Activated CD4-positive, alpha-beta memory T cell treated with anti-CD3 and anti-CD28 coated beads, Interleukin-2, amount 10 ng/mL, durations not matched to agents 7 days and 5 days (primary cell): ENCODE measurements at regions not wholly inside any gene's neighbourhood (a gene's known extent, or its start where the extent isn't known, plus 50 kb on each side); places are given as distances from the start of the nearest gene placed in this dataset.

Source experiments
- CTCF ChIA-PET: fragments of 350-600 bp; sonication (Branson Sonifier 250); formaldehyde crosslinking; loops from one replicate; lab custom pipeline; 2021; ENCODE audit warnings: antibody characterized with exemption, inconsistent platforms; lab: Charles Lee
- POLR2A ChIA-PET: fragments of 350-600 bp; sonication (Branson Sonifier 250); formaldehyde crosslinking; loops from one replicate; lab custom pipeline; 2021; ENCODE audit warnings: antibody characterized with exemption; lab: Charles Lee
- DNase-seq: peaks from one replicate; pipeline ENCODE4 v3.0.0-alpha.2; 2020
- H3K27ac Mint-ChIP-seq: one replicate; pipeline ENCODE4 v1.8.0; 2021; ENCODE audit warnings: mild to moderate bottlenecking, mixed read lengths
- H3K27me3 Mint-ChIP-seq: one replicate; pipeline ENCODE4 v1.8.0; 2021; ENCODE audit warnings: mixed read lengths
- H3K36me3 Mint-ChIP-seq: one replicate; pipeline ENCODE4 v1.8.0; 2021; ENCODE audit warnings: low read depth, mixed read lengths
- H3K4me1 Mint-ChIP-seq: one replicate; pipeline ENCODE4 v1.8.0; 2021; ENCODE audit warnings: mixed read lengths
- H3K4me3 Mint-ChIP-seq: one replicate; pipeline ENCODE4 v1.8.0; 2021; ENCODE audit warnings: mild to moderate bottlenecking, mixed read lengths
- H3K9me3 Mint-ChIP-seq: one replicate; pipeline ENCODE4 v1.8.0; 2021; ENCODE audit warnings: mixed read lengths

GRCh38 chr3:117557464-117558090 is 848.0 kb downstream of the TUSC7 start:
- H3K4me1 Mint-ChIP-seq: no peaks in the 10 kb centered on the region
- H3K27ac Mint-ChIP-seq: no peak overlapping the region
- no peaks in the 10 kb centered on the region for H3K36me3 Mint-ChIP-seq
- no peak overlapping the region for H3K4me3 Mint-ChIP-seq
- CTCF ChIA-PET: no interaction called here
- H3K9me3 Mint-ChIP-seq: peaks cover 11% of the 10 kb centered on the region
- POLR2A ChIA-PET: no interaction called here
- H3K27me3 Mint-ChIP-seq: no peaks in the 10 kb centered on the region
- DNase-seq: no peak

- ChIA-PET POLR2A (no interaction called here), CTCF (no interaction called here)
- no peak overlapping the region for H3K4me3 Mint-ChIP-seq
- DNase-seq: no peak
- no peak overlapping the region for H3K27ac Mint-ChIP-seq
- no peaks in the 10 kb centered on the region for H3K36me3 Mint-ChIP-seq
- peaks cover 10% of the 10 kb centered on the region for H3K9me3 Mint-ChIP-seq
- no peaks in the 10 kb centered on the region for H3K27me3 Mint-ChIP-seq
- H3K4me1 Mint-ChIP-seq: no peaks in the 10 kb centered on the region
Observed at GRCh38 chr3:117558681-117559080, 849.1 kb downstream of the TUSC7 start.

- DNase-seq: no peak
- ChIA-PET CTCF (no interaction called here), POLR2A (no interaction called here)
- Mint-ChIP-seq H3K4me3 (no peak overlapping the region), H3K27ac (no peak overlapping the region), H3K9me3 (peaks cover 10% of the 10 kb centered on the region), H3K36me3 (no peaks in the 10 kb centered on the region), H3K4me1 (no peaks in the 10 kb centered on the region), H3K27me3 (no peaks in the 10 kb centered on the region)
Observed at GRCh38 chr3:117562000-117562399, 852.4 kb downstream of the TUSC7 start.

- peaks cover 10% of the 10 kb centered on the region for H3K9me3 Mint-ChIP-seq
- H3K27me3 Mint-ChIP-seq: no peaks in the 10 kb centered on the region
- H3K4me3 Mint-ChIP-seq: no peak overlapping the region
- no peaks in the 10 kb centered on the region for H3K4me1 Mint-ChIP-seq
- ChIA-PET CTCF (no interaction called here), POLR2A (no interaction called here)
- no peak overlapping the region for H3K27ac Mint-ChIP-seq
- no peaks in the 10 kb centered on the region for H3K36me3 Mint-ChIP-seq
- no peak for DNase-seq
Observed at GRCh38 chr3:117563063-117563462, 853.5 kb downstream of the TUSC7 start.

GRCh38 chr3:117565777-117566176 is 856.2 kb downstream of the TUSC7 start:
- peaks cover 5% of the 10 kb centered on the region for H3K9me3 Mint-ChIP-seq
- POLR2A ChIA-PET: no interaction called here
- no peaks in the 10 kb centered on the region for H3K36me3 Mint-ChIP-seq
- H3K4me3 Mint-ChIP-seq: no peak overlapping the region
- DNase-seq: no peak
- no peaks in the 10 kb centered on the region for H3K4me1 Mint-ChIP-seq
- CTCF ChIA-PET: no interaction called here
- no peak overlapping the region for H3K27ac Mint-ChIP-seq
- H3K27me3 Mint-ChIP-seq: no peaks in the 10 kb centered on the region

- no peaks in the 10 kb centered on the region for H3K36me3 Mint-ChIP-seq
- H3K4me3 Mint-ChIP-seq: no peak overlapping the region
- H3K27ac Mint-ChIP-seq: no peak overlapping the region
- H3K9me3 Mint-ChIP-seq: peaks cover 5% of the 10 kb centered on the region
- ChIA-PET CTCF (no interaction called here), POLR2A (no interaction called here)
- DNase-seq: no peak
- H3K4me1 Mint-ChIP-seq: no peaks in the 10 kb centered on the region
- no peaks in the 10 kb centered on the region for H3K27me3 Mint-ChIP-seq
Observed at GRCh38 chr3:117566926-117567325, 857.3 kb downstream of the TUSC7 start.

GRCh38 chr3:117567382-117567781 is 857.8 kb downstream of the TUSC7 start:
- ChIA-PET CTCF (no interaction called here), POLR2A (no interaction called here)
- Mint-ChIP-seq H3K9me3 (peaks cover 5% of the 10 kb centered on the region), H3K4me1 (no peaks in the 10 kb centered on the region), H3K27ac (no peak overlapping the region), H3K36me3 (no peaks in the 10 kb centered on the region), H3K27me3 (no peaks in the 10 kb centered on the region), H3K4me3 (no peak overlapping the region)
- no peak for DNase-seq

GRCh38 chr3:117567906-117568305 is 858.3 kb downstream of the TUSC7 start:
- Mint-ChIP-seq H3K27ac (no peak overlapping the region), H3K9me3 (peaks cover 5% of the 10 kb centered on the region), H3K36me3 (no peaks in the 10 kb centered on the region), H3K27me3 (no peaks in the 10 kb centered on the region), H3K4me1 (no peaks in the 10 kb centered on the region), H3K4me3 (no peak overlapping the region)
- POLR2A ChIA-PET: no interaction called here
- no peak for DNase-seq
- CTCF ChIA-PET: no interaction called here

GRCh38 chr3:117572786-117573185 is 863.2 kb downstream of the TUSC7 start:
- Mint-ChIP-seq H3K36me3 (no peaks in the 10 kb centered on the region), H3K27me3 (no peaks in the 10 kb centered on the region), H3K9me3 (peaks cover 2% of the 10 kb centered on the region), H3K4me3 (no peak overlapping the region), H3K4me1 (no peaks in the 10 kb centered on the region), H3K27ac (no peak overlapping the region)
- DNase-seq: no peak
- CTCF ChIA-PET: no interaction called here
- POLR2A ChIA-PET: no interaction called here

- Mint-ChIP-seq H3K9me3 (peaks cover 2% of the 10 kb centered on the region), H3K27ac (no peak overlapping the region), H3K4me3 (no peak overlapping the region), H3K27me3 (no peaks in the 10 kb centered on the region), H3K36me3 (no peaks in the 10 kb centered on the region), H3K4me1 (no peaks in the 10 kb centered on the region)
- ChIA-PET CTCF (no interaction called here), POLR2A (no interaction called here)
- DNase-seq: no peak
Observed at GRCh38 chr3:117580806-117581205, 871.2 kb downstream of the TUSC7 start.

- Mint-ChIP-seq H3K27ac (no peak overlapping the region), H3K36me3 (no peaks in the 10 kb centered on the region), H3K4me3 (no peak overlapping the region), H3K9me3 (no peaks in the 10 kb centered on the region), H3K4me1 (no peaks in the 10 kb centered on the region), H3K27me3 (no peaks in the 10 kb centered on the region)
- POLR2A ChIA-PET: no interaction called here
- DNase-seq: no peak
- CTCF ChIA-PET: no interaction called here
Observed at GRCh38 chr3:117586161-117586560, 876.6 kb downstream of the TUSC7 start.

- CTCF ChIA-PET: no interaction called here
- H3K36me3 Mint-ChIP-seq: no peaks in the 10 kb centered on the region
Observed at GRCh38 chr3:117587416-117587815, 877.8 kb downstream of the TUSC7 start.

GRCh38 chr3:117589454-117589853 is 879.9 kb downstream of the TUSC7 start:
- POLR2A ChIA-PET: no interaction called here

More at GRCh38 chr3:117587416-117587815, 877.8 kb downstream of the TUSC7 start:
- no peak overlapping the region for H3K27ac Mint-ChIP-seq
- no peak overlapping the region for H3K4me3 Mint-ChIP-seq
- no peaks in the 10 kb centered on the region for H3K27me3 Mint-ChIP-seq
- no peaks in the 10 kb centered on the region for H3K9me3 Mint-ChIP-seq
- POLR2A ChIA-PET: no interaction called here
- no peaks in the 10 kb centered on the region for H3K4me1 Mint-ChIP-seq
- DNase-seq: no peak

GRCh38 chr3:117595615-117596014 is 886.0 kb downstream of the TUSC7 start:
- Mint-ChIP-seq H3K27ac (no peak overlapping the region), H3K36me3 (no peaks in the 10 kb centered on the region), H3K4me3 (no peak overlapping the region), H3K27me3 (no peaks in the 10 kb centered on the region), H3K9me3 (peaks cover 6% of the 10 kb centered on the region), H3K4me1 (no peaks in the 10 kb centered on the region)
- CTCF ChIA-PET: no interaction called here
- POLR2A ChIA-PET: no interaction called here
- DNase-seq: no peak

More at GRCh38 chr3:117589454-117589853, 879.9 kb downstream of the TUSC7 start:
- Mint-ChIP-seq H3K4me3 (no peak overlapping the region), H3K4me1 (no peaks in the 10 kb centered on the region), H3K27me3 (no peaks in the 10 kb centered on the region), H3K9me3 (no peaks in the 10 kb centered on the region), H3K36me3 (no peaks in the 10 kb centered on the region), H3K27ac (no peak overlapping the region)
- CTCF ChIA-PET: no interaction called here
- DNase-seq: no peak
